ENCODE measurements at regions not wholly inside any gene's neighbourhood (a gene's known extent, or its start where the extent isn't known, plus 50 kb on each side); places are given as distances from the start of the nearest gene placed in this dataset.
A peak's percentile ranks its signal among the peaks of the same experiment; 100 is the strongest.

DNA sequence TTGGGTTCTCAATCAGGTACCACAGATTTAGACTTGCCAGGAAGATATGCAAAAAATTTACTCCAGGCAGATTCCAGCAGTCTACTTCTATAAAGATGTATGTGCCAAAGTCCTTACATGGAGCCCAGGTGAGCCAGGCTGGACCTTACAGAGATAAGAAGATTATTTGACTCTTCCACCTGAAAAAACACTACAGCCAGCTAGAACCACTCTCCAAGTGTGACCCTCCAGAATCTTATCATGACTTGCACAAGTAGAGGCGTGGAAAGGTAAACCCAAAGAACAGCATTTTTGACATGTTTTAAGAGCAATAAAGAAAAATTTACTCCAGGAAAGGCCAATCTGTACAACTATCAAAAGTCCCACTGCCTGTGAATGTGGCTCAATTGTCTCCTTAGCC is 146.8 kb upstream of the DPT start:
- DNase-seq = no peak

DNA sequence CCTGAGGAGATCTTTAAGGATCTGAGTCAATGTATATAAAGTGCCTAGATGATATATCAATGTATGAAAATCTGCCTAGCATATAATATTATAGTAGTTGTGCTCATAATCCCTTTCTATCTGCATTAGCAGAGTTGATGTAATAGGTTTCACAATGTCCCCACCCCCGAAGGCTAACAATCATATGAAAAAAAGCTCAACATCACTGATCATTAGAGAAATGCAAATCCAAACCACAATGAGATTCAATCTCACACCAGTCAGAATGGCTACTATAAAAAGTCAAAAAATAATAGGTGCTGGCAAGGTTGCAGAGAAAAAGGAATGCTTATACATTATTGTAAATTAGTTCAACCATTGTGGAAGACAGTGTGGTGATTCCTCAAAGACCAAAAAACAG is 147.8 kb upstream of the DPT start:
- DNase-seq = no peak

DNA sequence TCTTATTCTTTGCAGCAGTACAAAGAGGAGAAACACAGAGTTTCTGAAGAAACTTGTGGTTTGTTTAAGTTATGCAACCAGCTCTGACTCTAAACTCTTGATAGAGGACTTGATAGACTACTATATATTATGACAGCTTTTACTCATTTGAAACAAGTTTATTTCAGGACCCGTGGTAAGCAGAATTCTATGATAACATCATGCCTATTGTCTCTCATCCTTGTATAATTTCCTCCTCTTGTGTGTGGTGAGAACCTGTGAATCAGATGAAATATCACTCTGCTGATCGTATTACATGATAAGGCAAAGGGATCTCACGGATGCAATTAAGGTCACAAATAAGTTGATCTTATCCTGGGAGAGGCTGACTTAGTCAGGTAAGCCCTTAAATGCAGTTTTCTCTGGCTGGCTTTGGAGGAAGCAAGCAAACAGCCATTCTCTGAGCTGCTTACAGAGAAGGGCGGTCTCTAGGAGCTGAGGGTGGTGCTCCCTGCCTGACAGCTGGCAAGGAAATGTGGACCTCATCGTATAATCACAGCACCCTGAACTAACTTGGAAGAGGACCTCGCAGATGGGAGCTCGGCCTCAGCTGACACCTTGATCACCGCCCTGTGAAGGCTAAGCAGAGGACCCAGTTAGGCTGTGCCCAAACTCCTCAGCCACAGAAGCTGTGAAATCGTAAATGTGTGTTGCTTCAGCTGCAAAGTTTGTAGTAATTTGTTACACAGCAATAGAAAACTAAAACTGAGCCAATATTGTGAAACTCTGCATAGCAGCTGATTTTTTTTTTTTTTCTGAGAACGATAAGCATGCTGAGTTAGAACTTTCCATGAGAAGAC is 151.1 kb upstream of the DPT start:
- peak; percentile 39 for DNase-seq

DNA sequence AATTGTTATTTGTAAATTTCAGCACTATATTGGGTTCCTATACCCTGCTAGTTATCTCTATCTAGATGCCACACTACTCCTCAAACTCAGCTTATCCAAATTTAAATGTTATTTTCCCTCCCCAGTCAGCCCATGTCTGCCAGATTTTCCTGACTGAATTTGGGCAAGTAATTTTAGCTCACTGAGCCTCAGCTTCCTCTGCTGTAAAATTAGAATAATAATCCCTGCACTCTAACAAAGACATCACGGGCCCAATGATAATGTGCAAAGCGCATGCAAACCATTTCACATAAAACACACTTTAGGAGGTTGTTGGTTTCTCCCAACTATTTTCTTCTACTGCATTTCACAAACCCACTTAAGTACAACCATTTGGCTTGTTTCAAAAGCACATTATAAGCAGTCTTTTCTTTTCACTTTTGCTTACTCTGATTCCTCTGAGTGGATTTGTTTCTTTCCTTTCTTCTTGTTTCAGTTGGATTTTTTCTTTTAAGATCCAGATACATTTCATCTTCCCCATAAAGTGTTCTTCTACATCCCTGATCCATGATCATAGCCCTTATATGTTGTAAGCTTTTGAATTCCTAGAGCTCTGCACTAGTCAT is 152.8 kb upstream of the DPT start:
- DNase-seq = no peak

DNA sequence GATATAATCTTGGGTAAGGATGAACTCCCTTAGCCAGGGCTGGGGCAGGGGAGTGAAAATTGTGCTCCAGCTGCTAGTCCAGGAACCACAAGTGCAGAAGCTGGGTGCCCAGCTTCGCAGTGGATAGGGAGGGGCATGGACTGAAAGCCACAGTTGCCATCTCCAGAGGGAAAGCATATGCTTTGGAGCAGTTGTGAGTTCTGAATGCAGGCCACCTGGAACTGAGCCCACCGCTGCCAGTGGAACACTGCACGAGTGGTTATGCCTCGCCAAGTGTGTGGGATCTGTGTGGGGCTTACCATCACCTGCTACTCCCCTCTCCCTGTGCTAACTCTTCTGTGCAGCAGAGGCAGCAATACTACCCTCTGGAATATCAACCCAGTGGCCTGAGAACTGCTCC is 158.4 kb upstream of the DPT start:
- DNase-seq = no peak

DNA sequence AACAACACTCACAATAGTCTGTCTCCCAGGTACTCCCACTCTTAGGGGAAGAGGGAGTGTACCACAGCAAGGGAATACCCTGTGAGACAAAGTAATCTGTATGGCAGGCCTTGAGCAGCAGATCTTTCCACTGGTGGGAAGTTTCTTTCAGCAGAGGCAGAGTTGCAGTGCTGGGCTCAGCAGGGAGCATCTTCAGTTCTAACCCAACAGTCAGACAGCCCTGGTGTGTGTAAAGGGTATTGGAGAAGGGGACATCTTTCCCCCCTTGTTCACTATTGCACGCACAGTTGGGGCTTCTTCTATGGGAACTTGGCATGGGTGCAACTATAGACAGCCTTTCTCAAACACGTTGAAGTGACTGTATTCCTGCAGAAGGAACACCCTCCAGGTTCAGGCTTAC is 159.4 kb upstream of the DPT start:
- DNase-seq = no peak

DNA sequence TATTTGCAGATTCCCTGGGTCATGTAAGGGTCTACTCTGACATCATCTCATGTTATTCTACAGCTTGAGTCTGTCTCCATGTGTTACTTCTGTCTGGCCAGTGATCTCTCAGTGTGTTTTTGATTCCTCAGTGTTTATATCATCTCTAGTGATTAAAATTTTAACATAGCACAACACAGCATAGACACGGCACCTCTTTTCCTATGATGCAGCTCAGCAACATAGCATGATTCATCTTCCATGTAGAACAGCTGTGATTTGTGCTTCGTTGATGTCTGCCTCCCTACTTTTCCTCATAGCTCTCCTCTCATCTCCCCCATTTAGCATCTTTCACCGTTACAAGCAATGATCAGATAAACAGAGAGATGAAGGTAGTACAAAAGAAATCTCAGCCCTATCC is 163.9 kb upstream of the DPT start:
- DNase-seq = no peak

DNA sequence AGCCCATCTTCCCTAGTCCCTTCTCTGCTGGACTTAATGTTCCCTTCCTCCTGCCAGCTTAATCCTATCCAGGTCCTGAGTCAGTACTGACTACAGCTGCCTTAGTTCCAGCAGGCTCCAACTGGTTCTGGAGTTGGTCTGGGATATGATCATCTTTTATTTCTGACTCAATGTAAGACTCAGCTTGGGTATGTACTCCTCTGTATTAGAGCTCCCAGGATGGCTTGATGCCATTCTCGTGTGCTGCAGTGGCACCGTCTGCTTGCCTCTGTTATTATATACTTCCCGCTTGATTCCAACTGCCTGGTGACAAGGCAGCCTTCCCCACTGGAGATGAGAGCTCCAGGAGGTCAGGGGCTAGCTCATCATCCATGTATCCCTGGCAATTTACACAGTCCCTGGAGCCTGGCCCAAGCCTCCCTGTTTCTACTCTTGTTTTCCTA is 164.4 kb upstream of the DPT start:
- no peak for DNase-seq

DNA sequence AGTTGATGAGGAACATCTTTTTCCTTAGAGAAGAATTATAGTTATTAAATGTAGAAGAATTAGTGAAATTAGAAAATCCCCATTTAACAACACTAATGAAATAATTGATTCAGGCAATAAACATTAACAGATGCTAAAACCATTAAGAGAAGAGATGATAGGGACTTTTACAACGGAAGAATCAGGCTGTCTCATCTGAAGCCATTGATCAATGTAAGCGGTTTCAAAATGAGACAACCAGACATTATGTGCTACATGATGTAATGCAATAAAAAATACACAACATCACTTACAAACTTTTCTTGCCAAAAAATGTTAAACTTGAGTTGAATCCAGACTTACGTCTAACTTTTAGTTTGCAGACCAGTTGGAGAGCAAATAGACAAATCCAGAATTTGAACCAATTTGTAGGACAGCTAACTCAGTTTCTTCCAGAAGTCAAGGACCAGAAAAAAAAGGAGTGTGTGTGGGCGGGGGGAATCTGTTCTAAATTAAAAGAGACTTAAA is 165.4 kb upstream of the DPT start:
- DNase-seq = no peak

DNA sequence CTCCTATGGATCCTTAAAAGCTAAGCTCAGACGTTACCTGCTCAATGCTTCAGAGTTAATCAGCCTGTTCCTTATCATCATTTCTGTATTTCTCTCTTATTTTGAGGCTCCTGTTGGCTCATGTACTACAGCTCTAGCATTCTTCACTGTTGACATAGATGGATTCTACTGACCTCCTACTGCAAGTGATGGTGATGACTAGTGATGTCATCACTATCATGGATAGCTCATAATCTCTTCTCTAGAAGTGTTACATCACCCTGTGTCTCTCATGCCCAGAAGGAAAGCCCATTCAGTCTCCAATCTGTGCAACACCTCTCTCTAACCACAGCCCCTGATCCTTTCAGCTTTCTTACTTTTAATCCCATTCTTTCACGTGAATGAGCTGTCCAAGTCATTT is 168.2 kb upstream of the DPT start:
- no peak for DNase-seq

DNA sequence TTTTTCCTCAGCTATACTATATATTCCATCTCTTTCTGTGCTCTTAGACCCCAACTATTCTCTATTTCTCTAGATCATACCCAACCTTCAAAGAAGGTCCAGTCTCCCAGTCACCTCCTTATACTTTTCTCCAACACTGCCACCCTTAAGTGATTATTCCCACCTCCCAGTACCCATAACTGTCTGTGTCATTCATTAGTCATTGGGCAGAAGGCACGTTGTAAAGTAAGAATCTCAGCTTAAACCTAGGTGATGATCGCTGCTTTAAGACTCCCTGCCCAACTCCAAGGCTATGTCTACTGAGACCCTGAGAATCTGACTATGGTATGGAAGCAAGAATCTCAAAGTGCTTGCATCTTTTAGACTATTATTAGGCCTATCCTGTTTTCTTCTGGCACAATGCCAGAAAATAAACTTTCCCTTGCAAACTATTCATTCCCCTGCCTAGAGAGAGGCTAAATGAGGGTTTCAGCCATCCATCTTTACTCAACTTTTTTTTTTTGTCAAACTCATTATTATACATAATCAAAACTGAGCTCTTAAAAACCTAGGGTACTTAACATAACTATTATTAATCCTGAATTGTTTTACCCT is 174.3 kb upstream of the DPT start:
- no peak for DNase-seq

DNA sequence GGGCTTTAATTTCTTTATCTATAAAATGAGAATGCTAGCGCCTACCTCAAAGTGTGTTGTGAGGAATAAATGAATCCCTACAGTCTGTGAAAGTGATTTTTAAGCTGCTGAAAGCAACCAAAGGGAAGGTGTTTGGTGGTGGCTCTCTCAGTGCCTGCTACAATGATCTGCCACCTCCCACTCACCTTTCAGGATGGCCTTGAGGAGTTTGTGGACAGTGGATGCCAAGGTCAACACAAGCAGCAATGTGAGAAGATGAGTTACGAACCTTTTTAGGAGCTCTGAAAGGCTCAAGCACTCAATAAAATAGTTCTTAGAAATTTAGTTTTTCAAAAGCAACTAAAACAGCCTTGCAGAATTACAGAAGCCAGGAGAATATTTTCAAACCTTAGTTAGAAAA is 176.6 kb upstream of the DPT start:
- DNase-seq = no peak

DNA sequence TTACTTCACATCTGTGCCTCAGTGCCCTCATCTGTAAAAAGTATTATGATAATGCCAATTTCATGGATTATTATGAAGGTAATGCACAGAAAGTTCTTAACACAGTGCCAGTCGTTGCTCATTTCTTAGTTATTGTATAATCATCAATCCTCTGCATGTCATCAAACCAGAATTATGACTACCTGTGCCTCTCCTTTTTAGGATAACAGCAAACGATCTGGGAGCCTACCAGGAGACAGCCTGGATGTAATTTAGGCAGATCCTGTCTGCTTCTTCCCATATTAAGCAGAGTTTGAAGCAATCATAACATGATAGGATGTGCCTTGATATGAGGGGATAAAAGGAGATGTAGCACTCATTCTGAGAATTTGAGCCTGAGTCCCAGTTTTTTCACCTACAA is 177.4 kb upstream of the DPT start:
- no peak for DNase-seq

DNA sequence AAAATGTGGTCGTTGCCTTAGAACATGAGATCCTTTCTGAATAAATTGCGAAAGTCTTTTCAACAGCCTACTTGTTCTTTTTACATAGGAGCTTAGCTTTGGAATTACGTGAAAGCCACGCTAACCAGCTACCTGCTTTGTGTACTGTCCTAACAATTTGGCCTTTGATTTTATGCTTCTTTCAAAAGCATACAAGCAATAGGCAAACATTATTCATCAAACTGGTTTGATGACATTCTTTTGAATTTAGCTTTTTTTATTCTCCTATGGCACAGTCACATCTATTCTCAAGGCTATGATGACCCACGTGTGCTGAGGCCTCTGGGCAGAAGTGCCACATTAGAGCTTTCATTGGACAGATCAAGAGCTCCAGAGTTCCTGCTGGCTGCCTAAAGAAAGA is 178.0 kb upstream of the DPT start:
- DNase-seq = peak; percentile 14

DNA sequence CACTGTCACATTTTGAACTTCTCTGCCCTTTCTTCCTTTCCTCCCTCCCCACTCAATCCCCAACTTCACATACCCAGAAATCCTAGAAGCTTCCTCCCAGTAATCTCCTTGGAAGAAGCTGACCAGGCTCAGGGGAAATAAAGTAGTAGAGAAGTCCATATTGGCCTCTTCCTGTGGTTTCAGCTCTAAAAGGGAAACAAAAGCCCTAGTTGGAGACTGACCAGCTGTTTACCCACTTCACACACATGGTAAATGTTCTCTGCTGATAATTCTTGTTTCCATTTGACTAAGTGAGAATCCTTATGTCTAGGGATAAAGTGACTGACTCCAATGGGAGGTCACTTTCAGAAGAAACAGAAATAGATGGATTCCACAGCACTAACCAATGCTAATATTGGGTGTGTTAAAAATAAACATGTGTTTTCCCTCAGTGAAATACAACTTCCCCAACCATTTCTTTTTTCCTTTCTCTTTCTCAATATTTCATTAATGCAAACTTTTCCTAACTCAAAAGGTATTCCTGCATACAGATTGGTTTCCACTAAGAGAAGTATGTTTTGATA is 178.9 kb upstream of the DPT start:
- no peak for DNase-seq

DNA sequence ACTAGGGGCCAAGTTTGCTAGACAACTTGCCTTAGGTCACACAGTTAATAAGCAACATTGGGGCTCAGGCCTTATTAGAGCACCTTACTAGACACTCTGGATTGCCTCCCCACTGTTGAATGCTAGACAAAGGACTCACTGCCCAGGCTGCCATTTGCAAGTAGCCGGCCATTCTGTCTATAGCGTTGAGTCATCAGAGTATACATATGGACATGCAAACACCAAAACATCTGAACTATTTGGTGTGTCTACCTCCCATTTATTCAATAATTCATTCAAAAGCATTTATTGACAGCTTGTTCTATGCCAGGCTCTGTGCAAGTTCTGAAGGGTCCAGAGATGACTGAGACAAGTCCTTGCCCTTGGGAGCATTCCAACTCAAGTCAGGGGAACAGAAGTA is 181.4 kb upstream of the DPT start:
- DNase-seq = no peak

DNA sequence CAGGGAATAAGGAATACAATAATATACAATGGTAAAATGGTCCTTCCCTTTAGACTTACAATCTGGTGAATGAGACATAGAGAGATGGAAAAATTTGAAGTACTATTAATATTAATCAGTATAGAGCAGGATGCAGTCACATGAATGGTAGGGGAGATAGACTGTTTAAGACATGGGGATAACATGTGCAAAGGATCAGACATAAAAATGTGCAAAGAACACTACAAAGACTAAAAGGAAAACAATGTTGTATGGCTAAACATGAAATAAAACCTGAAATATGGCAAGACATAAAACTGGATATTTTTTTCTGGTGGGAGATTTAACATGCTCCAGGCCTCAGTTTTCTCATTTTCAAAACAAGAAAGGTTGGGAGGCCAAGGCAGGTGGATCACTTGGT is 182.4 kb upstream of the DPT start:
- DNase-seq = no peak

DNA sequence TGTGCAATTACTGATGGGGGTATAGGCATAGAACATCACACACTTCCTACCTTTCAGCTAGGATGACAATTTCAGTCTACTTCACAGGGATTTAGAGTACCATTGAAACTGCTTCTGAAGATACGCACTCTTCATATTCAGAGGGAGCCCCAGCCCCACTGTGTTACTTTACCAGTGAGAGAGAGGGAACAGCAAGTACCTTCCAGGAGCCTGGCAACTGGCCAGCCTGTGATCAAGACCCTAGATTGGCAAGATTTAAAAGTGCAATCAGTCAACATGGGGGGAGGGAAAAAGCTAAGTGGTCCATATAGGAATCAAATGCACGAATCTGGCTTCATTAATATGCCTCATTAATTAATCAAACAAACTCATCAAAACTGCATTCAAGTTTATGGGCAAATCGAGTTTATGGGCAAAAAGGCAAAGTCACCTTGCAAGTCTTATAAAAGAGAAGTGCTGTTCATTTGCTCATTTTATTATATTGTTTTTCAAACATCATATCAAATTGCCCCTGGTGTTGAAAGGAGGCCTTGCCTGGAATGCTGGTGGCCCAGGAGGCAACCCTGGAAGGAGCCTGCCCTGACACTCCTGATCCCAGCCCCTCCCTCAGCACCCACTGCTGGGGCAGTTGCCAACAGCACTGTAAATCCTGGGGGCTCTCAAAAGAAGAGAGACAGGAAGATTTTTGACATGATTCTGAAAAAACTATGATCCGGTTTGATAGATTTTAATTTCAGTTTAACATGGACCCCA is 184.9 kb upstream of the DPT start:
- no peak for DNase-seq

DNA sequence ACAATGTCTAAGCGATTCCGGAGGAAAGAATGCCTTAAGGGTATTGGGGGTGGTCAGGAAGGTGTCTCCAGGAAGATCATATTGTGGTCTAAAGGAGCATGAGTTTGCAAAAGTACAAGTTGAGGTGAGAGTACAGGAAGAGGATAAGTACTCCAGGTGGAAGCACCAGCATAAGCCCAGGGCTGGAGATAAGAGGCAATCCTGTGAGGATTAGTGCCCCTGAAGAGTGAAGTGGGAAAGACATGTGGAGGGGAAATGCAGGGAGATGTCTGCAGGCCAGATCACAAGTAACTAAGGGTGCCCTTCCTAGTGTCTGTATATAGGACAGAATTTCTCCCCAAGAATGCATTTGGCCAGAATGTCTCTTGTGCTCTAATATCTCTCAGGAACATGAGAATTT is 188.3 kb upstream of the DPT start:
- no peak for DNase-seq

DNA sequence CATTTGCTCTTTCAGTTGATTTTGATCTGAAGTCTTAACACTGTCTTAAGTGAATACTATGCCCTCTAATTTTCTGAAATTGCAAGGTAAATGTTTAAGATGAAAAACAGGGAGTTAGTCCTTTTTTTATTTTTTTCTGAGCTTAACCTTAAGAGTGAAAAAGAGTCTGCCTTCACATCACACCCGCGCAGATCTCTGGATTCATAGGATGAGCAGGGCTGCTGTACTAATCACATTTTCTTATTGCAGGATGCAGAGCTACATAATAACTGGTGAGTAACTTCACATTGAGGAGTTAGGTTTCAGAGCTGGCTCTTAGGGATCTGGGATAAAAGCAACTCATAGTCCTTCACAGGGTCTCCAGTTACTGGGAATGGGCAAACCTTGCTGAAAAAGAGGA is 188.7 kb upstream of the ATP1B1 start:
- DNase-seq = no peak

DNA sequence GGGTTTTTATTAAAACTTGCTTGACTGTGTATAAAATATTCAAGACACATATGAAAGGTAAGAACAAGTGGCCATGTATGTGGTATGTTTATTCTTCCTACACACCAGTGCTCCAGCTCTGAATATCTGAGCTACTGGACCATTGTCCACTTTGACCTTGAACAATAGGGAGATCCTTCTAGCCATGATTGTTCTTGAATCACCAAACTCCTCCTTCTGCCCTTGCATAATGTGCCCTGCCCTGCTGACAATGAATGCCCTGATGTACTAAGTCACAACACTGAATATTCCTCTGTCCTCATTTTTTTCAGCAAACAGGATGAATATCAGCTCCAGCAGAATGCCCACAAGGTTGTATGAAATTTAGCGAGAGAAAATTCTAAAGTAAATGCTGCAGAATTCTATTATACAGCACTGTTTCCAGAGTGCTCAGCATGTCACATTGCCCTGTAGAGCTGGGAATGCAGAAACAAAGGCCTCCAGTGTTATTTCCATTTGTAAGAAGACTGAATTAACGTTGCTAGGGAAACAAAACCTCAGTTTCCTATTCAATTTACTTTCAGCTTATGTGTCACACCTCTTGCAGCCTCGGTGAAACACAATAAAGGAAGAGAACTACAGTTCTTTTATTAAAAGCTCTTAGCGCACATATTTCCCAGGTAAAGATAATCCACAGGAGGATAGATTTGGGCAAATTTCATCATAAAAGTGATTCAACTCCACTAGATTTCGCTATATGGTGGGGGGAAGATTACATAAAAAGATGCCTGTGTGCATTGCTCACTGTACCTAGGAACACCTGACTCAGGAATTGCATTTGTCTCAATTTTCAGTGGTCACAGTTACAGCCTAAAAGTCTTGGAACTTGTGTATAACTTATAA is 187.4 kb upstream of the ATP1B1 start:
- DNase-seq = no peak

DNA sequence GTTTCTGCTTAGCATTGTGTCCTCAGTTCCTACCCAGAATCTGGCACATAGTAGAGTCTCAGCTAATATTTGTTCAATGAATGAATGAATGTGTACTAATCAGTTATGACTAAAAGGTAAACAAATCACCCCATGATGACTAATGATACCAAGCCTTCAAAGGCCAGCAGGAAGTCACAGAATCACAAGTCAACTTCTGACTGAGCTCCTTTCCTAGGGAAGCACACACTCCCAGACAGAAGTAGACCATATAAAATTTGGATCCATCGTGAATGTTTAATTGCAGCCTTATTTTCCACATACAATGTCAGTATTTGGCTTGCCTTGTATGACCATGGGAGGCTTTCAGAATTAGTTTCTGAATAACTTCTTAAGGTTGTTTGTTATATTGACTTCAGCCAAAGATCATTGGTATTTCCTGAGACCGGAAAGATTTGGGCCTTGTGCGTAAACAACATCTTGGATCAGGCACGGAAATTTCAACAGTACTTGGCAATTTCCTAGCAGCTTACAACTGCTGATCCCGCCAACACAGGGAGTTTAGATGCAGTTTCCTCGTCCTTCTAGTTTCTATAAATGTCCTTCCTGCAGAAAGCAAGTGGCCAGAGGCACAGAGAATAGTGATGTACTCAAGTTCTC is 185.9 kb upstream of the ATP1B1 start:
- DNase-seq = no peak
